Fibroblast of lung (primary cell): ENCODE measurements at regions not wholly inside any gene's neighbourhood (a gene's known extent, or its start where the extent isn't known, plus 50 kb on each side); places are given as distances from the start of the nearest gene placed in this dataset.

Source experiments
- DNase-seq, 2 donors: peaks; one replicate each; pipeline versions ENCODE4 v3.0.0 to v3.0.0-alpha.2; 2010; ENCODE audit warnings: low read depth in 2 of 2
- H2AFZ ChIP-seq: 2 replicates; pipeline ENCODE4 v1.5.1; 2012; ENCODE audit warnings: low read length, control low read depth, inconsistent platforms
- H3K27ac ChIP-seq: 2 replicates; pipeline ENCODE4 v1.5.1; 2011; ENCODE audit warnings: low read length, control low read depth; ENCODE audit not compliant: insufficient read depth
- H3K27me3 ChIP-seq: 2 replicates; pipeline ENCODE4 v1.5.1; 2011; ENCODE audit warnings: mild to moderate bottlenecking, low read length; ENCODE audit not compliant: control insufficient read depth, insufficient read depth
- H3K36me3 ChIP-seq: 2 replicates; pipeline ENCODE4 v1.5.1; 2011; ENCODE audit warnings: low read length; ENCODE audit not compliant: control insufficient read depth, insufficient read depth
- H3K4me1 ChIP-seq: 2 replicates; pipeline ENCODE4 v1.5.1; 2011; ENCODE audit warnings: low read length; ENCODE audit not compliant: control insufficient read depth, insufficient read depth; ENCODE audit errors: extremely low read depth
- H3K4me2 ChIP-seq: 2 replicates; pipeline ENCODE4 v1.5.1; 2011; ENCODE audit warnings: low read length, control low read depth; ENCODE audit not compliant: insufficient read depth; ENCODE audit errors: extremely low read depth
- H3K4me3 ChIP-seq, 4 experiments: fragments of 200-600 bp in 1 of 4; sonication (generic) in 1 of 4; replicated peaks in 1 of 4; 2 replicates each; pipeline ENCODE4 v1.5.1; 2011 to 2016; ENCODE audit warnings: low read length in 4 of 4, low read depth in 3 of 4, mild to moderate bottlenecking in 3 of 4, control low read depth in 2 of 4, inconsistent platforms in 1 of 4, mixed read lengths in 1 of 4; ENCODE audit not compliant: insufficient read depth in 1 of 4; ENCODE audit errors: control extremely low read depth in 1 of 4
- H3K79me2 ChIP-seq: 2 replicates; pipeline ENCODE4 v1.5.1; 2012; ENCODE audit warnings: mild to moderate bottlenecking, low read length, inconsistent platforms; ENCODE audit not compliant: control insufficient read depth, insufficient read depth
- H3K9ac ChIP-seq: 2 replicates; pipeline ENCODE4 v1.5.1; 2011; ENCODE audit warnings: mild to moderate bottlenecking, low read length, control low read depth; ENCODE audit not compliant: insufficient read depth
- H3K9me3 ChIP-seq: 2 replicates; pipeline ENCODE4 v1.5.1; 2012; ENCODE audit warnings: low read depth, low read length; ENCODE audit not compliant: control insufficient read depth, insufficient read depth
- H4K20me1 ChIP-seq: 2 replicates; pipeline ENCODE4 v1.5.1; 2011; ENCODE audit warnings: low read length; ENCODE audit not compliant: control insufficient read depth, insufficient read depth; ENCODE audit errors: extremely low read depth
- EZH2 ChIP-seq: IDR thresholded peaks from 2 replicates; pipeline ENCODE4 v1.5.1; 2012; ENCODE audit warnings: low read length, control low read depth, mild to moderate bottlenecking; ENCODE audit errors: missing control alignments
- TF ChIP-seq, protein P1 (sequence below), 2 donors: IDR thresholded peaks in 1 of 2; conservative IDR thresholded peaks in 1 of 2; 1 replicate in 1 of 2; 2 replicates in 1 of 2; pipeline ENCODE4 v1.5.1; 2011 to 2012; ENCODE audit warnings: low read length in 2 of 2, control low read depth in 1 of 2, inconsistent platforms in 1 of 2, low read depth in 1 of 2, mild to moderate bottlenecking in 1 of 2

- H3K4me1 ChIP-seq: no peaks in the 10 kb centered on the region
- TF ChIP-seq EZH2: no peak
- TF ChIP-seq, protein P1, sequence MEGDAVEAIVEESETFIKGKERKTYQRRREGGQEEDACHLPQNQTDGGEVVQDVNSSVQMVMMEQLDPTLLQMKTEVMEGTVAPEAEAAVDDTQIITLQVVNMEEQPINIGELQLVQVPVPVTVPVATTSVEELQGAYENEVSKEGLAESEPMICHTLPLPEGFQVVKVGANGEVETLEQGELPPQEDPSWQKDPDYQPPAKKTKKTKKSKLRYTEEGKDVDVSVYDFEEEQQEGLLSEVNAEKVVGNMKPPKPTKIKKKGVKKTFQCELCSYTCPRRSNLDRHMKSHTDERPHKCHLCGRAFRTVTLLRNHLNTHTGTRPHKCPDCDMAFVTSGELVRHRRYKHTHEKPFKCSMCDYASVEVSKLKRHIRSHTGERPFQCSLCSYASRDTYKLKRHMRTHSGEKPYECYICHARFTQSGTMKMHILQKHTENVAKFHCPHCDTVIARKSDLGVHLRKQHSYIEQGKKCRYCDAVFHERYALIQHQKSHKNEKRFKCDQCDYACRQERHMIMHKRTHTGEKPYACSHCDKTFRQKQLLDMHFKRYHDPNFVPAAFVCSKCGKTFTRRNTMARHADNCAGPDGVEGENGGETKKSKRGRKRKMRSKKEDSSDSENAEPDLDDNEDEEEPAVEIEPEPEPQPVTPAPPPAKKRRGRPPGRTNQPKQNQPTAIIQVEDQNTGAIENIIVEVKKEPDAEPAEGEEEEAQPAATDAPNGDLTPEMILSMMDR (conservative IDR thresholded peaks at IDR 0.05 in 1 of 2, IDR thresholded peaks at IDR 0.05 in 1 of 2; ENCODE audit: low read depth in 1 of 2, low read length in 2 of 2): no peak
- no peaks in the 10 kb centered on the region for H3K79me2 ChIP-seq
- H3K4me3 ChIP-seq: no peak overlapping the region
- H3K27me3 ChIP-seq: no peaks in the 10 kb centered on the region
- H4K20me1 ChIP-seq: no peaks in the 10 kb centered on the region
- no peaks in the 10 kb centered on the region for H3K9me3 ChIP-seq
- H3K9ac ChIP-seq: no peak overlapping the region
- no peak overlapping the region for H2AFZ ChIP-seq
- H3K27ac ChIP-seq: no peak overlapping the region
- no peaks in the 10 kb centered on the region for H3K36me3 ChIP-seq
- no peak overlapping the region for H3K4me2 ChIP-seq
- DNase-seq: no peak
These were observed 271.5 kb downstream of the MEX3B start for GRCh38 chr15:81774309-81774708.

DNA sequence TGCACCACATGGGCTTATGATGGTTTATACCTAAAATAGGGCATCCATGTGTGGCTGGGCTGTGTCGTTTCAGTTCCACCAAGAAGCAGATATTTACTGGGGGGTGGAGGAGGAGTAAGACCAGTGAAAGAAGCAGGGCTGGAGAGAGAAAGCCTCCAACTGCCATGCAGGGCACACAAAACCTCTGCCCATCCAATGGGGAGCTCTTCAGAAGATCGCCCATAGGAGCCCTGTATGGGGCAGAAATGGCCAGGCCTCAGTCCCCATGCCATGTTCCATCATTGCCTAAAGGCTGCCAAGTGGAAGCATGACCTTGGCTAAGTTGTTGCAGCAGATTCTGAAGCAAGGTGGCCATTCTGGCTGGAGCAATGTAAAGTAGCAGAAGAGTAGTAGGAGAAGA is 277.0 kb downstream of the MEX3B start:
- H3K27me3 ChIP-seq: no peaks in the 10 kb centered on the region
- no peak overlapping the region for H3K4me2 ChIP-seq
- no peak overlapping the region for H3K27ac ChIP-seq
- H3K4me1 ChIP-seq: no peaks in the 10 kb centered on the region
- H3K9ac ChIP-seq: no peak overlapping the region
- no peak for DNase-seq
- no peak overlapping the region for H2AFZ ChIP-seq
- H4K20me1 ChIP-seq: no peaks in the 10 kb centered on the region
- H3K36me3 ChIP-seq: no peaks in the 10 kb centered on the region
- no peak for TF ChIP-seq EZH2
- TF ChIP-seq, protein P1 (conservative IDR thresholded peaks at IDR 0.05 in 1 of 2, IDR thresholded peaks at IDR 0.05 in 1 of 2; ENCODE audit: low read depth in 1 of 2, low read length in 2 of 2): no peak
- no peak overlapping the region for H3K4me3 ChIP-seq
- H3K79me2 ChIP-seq: no peaks in the 10 kb centered on the region
- no peaks in the 10 kb centered on the region for H3K9me3 ChIP-seq

DNA sequence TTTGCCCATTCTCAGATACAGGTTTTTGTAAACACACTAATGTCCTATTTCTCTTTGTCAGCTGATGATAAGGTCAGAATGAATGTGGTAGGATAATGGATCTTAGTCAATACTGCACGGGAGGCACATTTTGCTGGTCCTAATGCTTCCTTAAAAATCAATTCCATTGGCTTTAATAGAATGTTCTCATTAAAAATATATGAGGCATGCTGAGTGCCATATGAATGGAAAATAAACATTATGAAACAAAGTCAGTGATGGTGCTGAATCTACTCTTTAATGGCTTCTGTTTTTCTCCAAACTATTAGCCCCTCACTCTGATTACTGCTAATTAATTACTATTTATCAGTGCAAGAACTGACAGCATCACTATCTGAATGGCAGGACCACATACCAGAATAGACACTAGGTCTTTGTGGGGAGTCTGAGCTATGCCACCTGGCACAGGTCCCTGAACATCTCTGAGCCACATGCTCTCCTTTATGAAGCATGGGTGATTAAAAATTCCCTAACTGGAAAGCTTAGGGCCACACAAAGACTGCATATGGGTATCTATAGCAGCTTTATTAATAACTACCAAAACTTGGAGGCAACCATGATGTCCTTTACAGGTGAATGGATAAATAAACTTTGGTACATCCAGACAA is 278.9 kb downstream of the MEX3B start:
- Histone ChIP-seq H3K36me3 (no peaks in the 10 kb centered on the region), H3K4me2 (no peak overlapping the region), H4K20me1 (no peaks in the 10 kb centered on the region), H3K9me3 (no peaks in the 10 kb centered on the region), H3K9ac (no peak overlapping the region), H3K27me3 (no peaks in the 10 kb centered on the region), H3K4me3 (no peak overlapping the region), H3K4me1 (no peaks in the 10 kb centered on the region), H3K79me2 (no peaks in the 10 kb centered on the region), H2AFZ (no peak overlapping the region), H3K27ac (no peak overlapping the region)
- no peak for TF ChIP-seq EZH2
- TF ChIP-seq, protein P1 (conservative IDR thresholded peaks at IDR 0.05 in 1 of 2, IDR thresholded peaks at IDR 0.05 in 1 of 2; ENCODE audit: low read depth in 1 of 2, low read length in 2 of 2): no peak
- DNase-seq: no peak
